HG02610 (cell line): ENCODE measurements at regions not wholly inside any gene's neighbourhood (a gene's known extent, or its start where the extent isn't known, plus 50 kb on each side); places are given as distances from the start of the nearest gene placed in this dataset.

Source experiments
- ATAC-seq: cut with Tn5 transposase; IDR thresholded peaks from one replicate; pipeline ENCODE4 v1.9.1; 2021; ENCODE audit warnings: mild to moderate bottlenecking, moderate library complexity; ENCODE audit not compliant: unreplicated experiment

- no peak for ATAC-seq
Observed at GRCh38 chr6:149212206-149212605, 105.3 kb upstream of the TAB2 start.

GRCh38 chr6:149212892-149213801, 104.4 kb upstream of the TAB2 start:
- ATAC-seq, result peak; percentile 42

- no peak for ATAC-seq
Observed at GRCh38 chr6:149213829-149214228, 103.7 kb upstream of the TAB2 start.

GRCh38 chr6:149216459-149216858, 101.1 kb upstream of the TAB2 start:
- ATAC-seq, result no peak

- ATAC-seq, result peak; percentile 59
Observed at GRCh38 chr6:149217466-149217888, 100.0 kb upstream of the TAB2 start.

- peak; percentile 29 for ATAC-seq
Observed at GRCh38 chr6:149218471-149218870, 99.0 kb upstream of the TAB2 start.

GRCh38 chr6:149218915-149219314, 98.6 kb upstream of the TAB2 start:
- no peak for ATAC-seq

GRCh38 chr6:149220882-149221773, 96.4 kb upstream of the TAB2 start:
- no peak for ATAC-seq

- ATAC-seq, result no peak
Observed at GRCh38 chr6:149221774-149222070, 95.8 kb upstream of the TAB2 start.

GRCh38 chr6:149223120-149223903, 94.2 kb upstream of the TAB2 start:
- no peak for ATAC-seq

GRCh38 chr6:149223904-149224351, 93.6 kb upstream of the TAB2 start:
- no peak for ATAC-seq

- ATAC-seq, result no peak
Observed at GRCh38 chr6:149224399-149224798, 93.1 kb upstream of the TAB2 start.

GRCh38 chr6:149225370-149225769, 92.1 kb upstream of the TAB2 start:
- ATAC-seq, result no peak

GRCh38 chr6:149225946-149226345, 91.6 kb upstream of the TAB2 start:
- ATAC-seq, result no peak

- no peak for ATAC-seq
Observed at GRCh38 chr6:149227796-149228195, 89.7 kb upstream of the TAB2 start.

GRCh38 chr6:149228311-149228955, 89.1 kb upstream of the TAB2 start:
- no peak for ATAC-seq

- no peak for ATAC-seq
Observed at GRCh38 chr6:149229096-149229495, 88.4 kb upstream of the TAB2 start.

GRCh38 chr6:149230712-149231460, 86.6 kb upstream of the TAB2 start:
- ATAC-seq, result no peak

- ATAC-seq, result no peak
Observed at GRCh38 chr6:149231778-149232177, 85.7 kb upstream of the TAB2 start.
